GM23338 (cell line): ENCODE measurements at regions not wholly inside any gene's neighbourhood (a gene's known extent, or its start where the extent isn't known, plus 50 kb on each side); places are given as distances from the start of the nearest gene placed in this dataset.

ENCODE experiments used
- ATAC-seq: fragments of 200-7000 bp; cut with Tn5 transposase; 3 replicates; pipeline ENCODE4 v1.9.1; 2020
- DNase-seq: peaks from one replicate; pipeline ENCODE4 v3.0.0-alpha.2; 2015; ENCODE audit warnings: low spot score
- H2AFZ ChIP-seq: fragments of 200-600 bp; sonication (generic); 2 replicates; pipeline ENCODE4 v1.8.0; 2016; ENCODE audit warnings: antibody characterized with exemption, mild to moderate bottlenecking, moderate library complexity
- H3F3A ChIP-seq: fragments of 200-600 bp; sonication (generic); replicated peaks from 2 replicates; pipeline ENCODE4 v1.8.0; 2017; ENCODE audit warnings: antibody characterized with exemption, mixed run types, low read depth
- H3K27ac ChIP-seq: fragments of 200-600 bp; sonication (generic); 2 replicates; pipeline ENCODE4 v1.6.1; 2016; ENCODE audit warnings: low read depth
- H3K27me3 ChIP-seq: fragments of 200-600 bp; sonication (generic); 2 replicates; pipeline ENCODE4 v1.8.0; 2016; ENCODE audit warnings: mild to moderate bottlenecking, mixed run types, moderate library complexity; ENCODE audit not compliant: insufficient read depth
- H3K36me3 ChIP-seq: fragments of 200-600 bp; sonication (generic); 2 replicates; pipeline ENCODE4 v1.8.0; 2016; ENCODE audit warnings: mild to moderate bottlenecking; ENCODE audit not compliant: insufficient read depth
- H3K4me1 ChIP-seq: fragments of 200-600 bp; sonication (generic); 2 replicates; pipeline ENCODE4 v1.8.0; 2016; ENCODE audit warnings: mild to moderate bottlenecking, moderate library complexity; ENCODE audit not compliant: insufficient read depth
- H3K4me2 ChIP-seq: fragments of 200-600 bp; sonication (generic); 2 replicates; pipeline ENCODE4 v1.7.1; 2017; ENCODE audit warnings: mixed run types
- H3K4me3 ChIP-seq: fragments of 200-600 bp; sonication (generic); 2 replicates; pipeline ENCODE4 v1.6.1; 2016; ENCODE audit warnings: mixed run types
- H3K79me2 ChIP-seq: fragments of 200-600 bp; sonication (generic); replicated peaks from 2 replicates; pipeline ENCODE4 v1.8.0; 2017; ENCODE audit warnings: mild to moderate bottlenecking; ENCODE audit not compliant: insufficient read depth
- H3K9me2 ChIP-seq: fragments of 200-600 bp; sonication (generic); 2 replicates; pipeline ENCODE4 v1.8.0; 2017; ENCODE audit not compliant: insufficient read depth
- H4K20me1 ChIP-seq: fragments of 200-600 bp; sonication (generic); replicated peaks from 2 replicates; pipeline ENCODE4 v1.8.0; 2017; ENCODE audit warnings: mild to moderate bottlenecking; ENCODE audit not compliant: insufficient read depth
- H3K27ac Mint-ChIP-seq: 2 replicates; pipeline ENCODE4 v1.8.0; 2020; ENCODE audit warnings: inconsistent platforms, mild to moderate bottlenecking, moderate library complexity, mixed read lengths
- H3K27me3 Mint-ChIP-seq: 3 replicates; pipeline ENCODE4 v1.8.0; 2022; ENCODE audit warnings: low read depth, mild to moderate bottlenecking, moderate library complexity, mixed read lengths, inconsistent platforms; ENCODE audit not compliant: insufficient read depth, poor library complexity
- H3K36me3 Mint-ChIP-seq: 3 replicates; pipeline ENCODE4 v1.8.0; 2021; ENCODE audit warnings: low read depth, mild to moderate bottlenecking, inconsistent platforms, moderate library complexity, mixed read lengths
- H3K4me1 Mint-ChIP-seq: 3 replicates; pipeline ENCODE4 v1.8.0; 2020; ENCODE audit warnings: mild to moderate bottlenecking, inconsistent platforms, mixed read lengths
- H3K4me3 Mint-ChIP-seq: 3 replicates; pipeline ENCODE4 v1.8.0; 2021; ENCODE audit warnings: moderate library complexity, mild to moderate bottlenecking, inconsistent platforms, mixed read lengths
- H3K9me3 Mint-ChIP-seq: 3 replicates; pipeline ENCODE4 v1.8.0; 2020; ENCODE audit warnings: moderate library complexity, mild to moderate bottlenecking, inconsistent platforms, mixed read lengths
- CREB1 ChIP-seq: fragments of 250-450 bp; sonication (Bioruptor Pico); IDR thresholded peaks from 2 replicates; pipeline ENCODE4 v1.5.0; 2020; ENCODE audit warnings: low read depth, mild to moderate bottlenecking, moderate library complexity
- CTCF ChIP-seq, 2 experiments: fragments of 200-600 bp in 1 of 2; sonication (generic) in 1 of 2; conservative IDR thresholded peaks; 2 replicates each; pipeline versions ENCODE4 v1.5.1 to v1.6.1; 2016 to 2017; ENCODE audit warnings: antibody characterized with exemption in 2 of 2, low read depth in 2 of 2, mild to moderate bottlenecking in 2 of 2, moderate library complexity in 1 of 2
- ETS1 ChIP-seq: IDR thresholded peaks from 2 replicates; pipeline ENCODE4 v1.6.1; 2016; ENCODE audit warnings: antibody characterized with exemption
- EZH2 ChIP-seq: fragments of 200-600 bp; sonication (generic); IDR thresholded peaks from one replicate; pipeline ENCODE4 v1.8.0; 2017; ENCODE audit warnings: antibody characterized with exemption, mild to moderate bottlenecking, low read depth; ENCODE audit not compliant: unreplicated experiment
- EZH2phosphoT487 ChIP-seq: fragments of 200-600 bp; sonication (generic); IDR thresholded peaks from one replicate; pipeline ENCODE4 v1.8.1; 2018; ENCODE audit warnings: antibody characterized with exemption; ENCODE audit not compliant: unreplicated experiment
- JUNB ChIP-seq: IDR thresholded peaks from one replicate; pipeline ENCODE4 v1.6.1; 2016; ENCODE audit warnings: antibody characterized with exemption; ENCODE audit not compliant: unreplicated experiment
- NANOG ChIP-seq: IDR thresholded peaks from 2 replicates; pipeline ENCODE4 v1.6.1; 2016; ENCODE audit warnings: antibody characterized with exemption, borderline replicate concordance
- POLR2AphosphoS5 ChIP-seq: IDR thresholded peaks from 2 replicates; pipeline ENCODE4 v1.6.1; 2016; ENCODE audit warnings: antibody characterized with exemption, low read depth
- REST ChIP-seq: IDR thresholded peaks from one replicate; pipeline ENCODE4 v1.6.1; 2018; ENCODE audit warnings: antibody characterized with exemption; ENCODE audit not compliant: unreplicated experiment
- STAT1 ChIP-seq: IDR thresholded peaks from one replicate; pipeline ENCODE4 v1.6.1; 2016; ENCODE audit warnings: antibody characterized with exemption; ENCODE audit not compliant: unreplicated experiment
- ZNF114 ChIP-seq: fragments of 250-450 bp; sonication (Bioruptor Pico); IDR thresholded peaks from 2 replicates; pipeline ENCODE4 v1.5.0; 2020; ENCODE audit warnings: mild to moderate bottlenecking, moderate library complexity
- ZNF331 ChIP-seq: fragments of 250-450 bp; sonication (Bioruptor Pico); IDR thresholded peaks from 2 replicates; pipeline ENCODE4 v1.5.0; 2020; ENCODE audit warnings: low read depth, mild to moderate bottlenecking, moderate library complexity
- ZNF462 ChIP-seq: fragments of 250-450 bp; sonication (Bioruptor Pico); IDR thresholded peaks from 2 replicates; pipeline ENCODE4 v1.5.0; 2020; ENCODE audit warnings: mild to moderate bottlenecking, moderate library complexity

- H3K4me1 Mint-ChIP-seq = peaks cover 5% of the 10 kb centered on the region; the same call in 1 of the 3 replicates
- peaks cover 22% of the 10 kb centered on the region for H3K9me3 Mint-ChIP-seq
- H3K36me3 Mint-ChIP-seq = no peaks in the 10 kb centered on the region; the same call in 1 of the 3 replicates
- ATAC-seq (no peak), DNase-seq (no peak)
- TF ChIP-seq STAT1 (no peak), CTCF (conservative IDR thresholded peaks at IDR 0.05; ENCODE audit: low read depth in 2 of 2) (no peak), EZH2 (no peak), ZNF331 (no peak), JUNB (no peak), CREB1 (CRISPR knock-in tag) (no peak), ZNF462 (CRISPR knock-in tag) (no peak), EZH2phosphoT487 (no peak), NANOG (no peak), ZNF114 (CRISPR knock-in tag) (no peak), REST (no peak), ETS1 (no peak), POLR2AphosphoS5 (no peak)
- peaks cover 4% of the 10 kb centered on the region for H3K27me3 Mint-ChIP-seq
- H3K27ac Mint-ChIP-seq = no peak overlapping the region
- H3K4me3 Mint-ChIP-seq = no peak overlapping the region
- H4K20me1 ChIP-seq = no peaks in the 10 kb centered on the region
- no peak overlapping the region for H2AFZ ChIP-seq
- H3K4me3 ChIP-seq = no peak overlapping the region
- H3K79me2 ChIP-seq = no peaks in the 10 kb centered on the region
- H3K27ac ChIP-seq = no peak overlapping the region
- H3F3A ChIP-seq = no peaks in the 10 kb centered on the region
- H3K4me1 ChIP-seq = no peaks in the 10 kb centered on the region
- no peaks in the 10 kb centered on the region for H3K36me3 ChIP-seq
- H3K9me2 ChIP-seq = peaks cover 14% of the 10 kb centered on the region; the same call in 1 of the 2 replicates
- H3K4me2 ChIP-seq = no peak overlapping the region
- no peaks in the 10 kb centered on the region for H3K27me3 ChIP-seq
These were observed 50.1 kb upstream of the KCNJ15 start for GRCh38 chr21:38206646-38207045.
